KOPT-K1 (cell line): ENCODE measurements at regions not wholly inside any gene's neighbourhood (a gene's known extent, or its start where the extent isn't known, plus 50 kb on each side); places are given as distances from the start of the nearest gene placed in this dataset.

ENCODE experiments used
- H3K27ac ChIP-seq: fragments of 200-600 bp; sonication (generic); 2 replicates; pipeline ENCODE4 v1.5.1; 2016; ENCODE audit warnings: antibody characterized with exemption, mild to moderate bottlenecking, low read depth, low read length; ENCODE audit not compliant: poor library complexity, severe bottlenecking
- H3K36me3 ChIP-seq: fragments of 200-600 bp; sonication (generic); 2 replicates; pipeline ENCODE4 v1.5.1; 2017; ENCODE audit warnings: antibody characterized with exemption, mild to moderate bottlenecking, low read length, moderate library complexity; ENCODE audit not compliant: insufficient read depth
- H3K9me3 ChIP-seq: fragments of 200-600 bp; sonication (generic); 2 replicates; pipeline ENCODE4 v1.5.1; 2017; ENCODE audit warnings: antibody characterized with exemption, low read length, mild to moderate bottlenecking; ENCODE audit not compliant: insufficient read depth, poor library complexity, severe bottlenecking

DNA sequence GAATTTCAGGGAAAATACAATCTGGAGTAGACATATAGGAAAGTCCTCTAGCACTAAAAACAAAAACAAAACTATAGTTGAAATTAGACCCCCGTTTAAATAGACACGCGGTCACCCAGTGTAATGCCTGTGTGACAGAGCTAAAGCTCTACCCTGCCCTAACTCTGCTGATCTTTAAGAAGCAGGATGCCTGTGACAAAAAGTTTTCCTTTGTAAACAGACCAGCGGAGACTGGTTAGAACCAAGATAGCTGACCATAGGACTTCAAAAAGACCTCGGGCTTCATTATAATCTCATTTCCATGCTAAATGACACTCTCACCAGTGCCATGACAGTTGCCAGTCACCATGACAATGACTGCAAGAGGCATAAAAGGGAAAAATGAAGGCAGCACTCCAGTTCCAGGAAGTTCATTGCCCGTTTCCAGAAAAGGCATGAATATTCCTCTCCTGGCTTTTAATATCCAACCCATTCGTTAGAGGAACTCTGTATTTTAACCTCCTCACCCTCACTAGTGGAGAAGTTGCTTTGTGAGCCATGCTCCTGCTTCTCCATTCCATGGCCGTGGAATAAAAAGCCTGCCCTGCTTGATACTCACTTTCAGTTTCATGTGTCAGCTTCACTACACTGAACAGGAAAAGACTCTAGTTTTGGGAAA lies 157.2 kb upstream of the COPS8 start:
- Histone ChIP-seq H3K27ac (no peak overlapping the region), H3K36me3 (no peaks in the 10 kb centered on the region), H3K9me3 (no peaks in the 10 kb centered on the region)

DNA sequence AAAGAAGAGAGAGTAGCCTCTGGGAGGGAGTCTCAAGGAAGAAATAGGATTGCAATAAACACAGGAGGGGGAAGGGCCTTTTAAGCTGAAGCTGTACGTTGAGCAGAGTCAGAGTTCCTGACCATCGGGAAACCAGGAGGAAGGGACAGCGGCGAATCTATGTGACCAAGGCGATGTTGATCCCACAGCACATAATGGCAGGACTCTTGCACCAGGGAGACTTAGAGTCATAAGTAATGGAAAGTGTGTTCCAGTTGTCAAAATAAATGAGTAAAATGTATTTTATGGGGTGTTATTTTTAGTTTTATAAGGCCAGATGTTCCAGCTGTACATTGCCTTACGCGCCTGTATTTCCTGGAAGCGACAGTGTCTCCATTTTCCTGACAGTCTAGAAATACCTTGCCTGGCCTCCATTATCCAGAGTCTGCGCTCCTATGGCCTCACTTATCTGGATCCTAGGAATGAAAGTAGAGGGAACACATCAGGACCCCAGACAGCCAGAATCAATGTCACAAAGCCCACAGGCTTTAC lies 152.8 kb upstream of the COPS8 start:
- Histone ChIP-seq H3K27ac (no peak overlapping the region), H3K9me3 (no peaks in the 10 kb centered on the region), H3K36me3 (no peaks in the 10 kb centered on the region)

- Histone ChIP-seq H3K9me3 (no peaks in the 10 kb centered on the region), H3K36me3 (no peaks in the 10 kb centered on the region), H3K27ac (no peak overlapping the region)
Measured at GRCh38 chr2:236934166-236934565, 151.5 kb upstream of the COPS8 start.

GRCh38 chr2:236934656-236935055 lies 151.0 kb upstream of the COPS8 start:
- no peaks in the 10 kb centered on the region for H3K36me3 ChIP-seq
- no peaks in the 10 kb centered on the region for H3K9me3 ChIP-seq
- no peak overlapping the region for H3K27ac ChIP-seq

DNA sequence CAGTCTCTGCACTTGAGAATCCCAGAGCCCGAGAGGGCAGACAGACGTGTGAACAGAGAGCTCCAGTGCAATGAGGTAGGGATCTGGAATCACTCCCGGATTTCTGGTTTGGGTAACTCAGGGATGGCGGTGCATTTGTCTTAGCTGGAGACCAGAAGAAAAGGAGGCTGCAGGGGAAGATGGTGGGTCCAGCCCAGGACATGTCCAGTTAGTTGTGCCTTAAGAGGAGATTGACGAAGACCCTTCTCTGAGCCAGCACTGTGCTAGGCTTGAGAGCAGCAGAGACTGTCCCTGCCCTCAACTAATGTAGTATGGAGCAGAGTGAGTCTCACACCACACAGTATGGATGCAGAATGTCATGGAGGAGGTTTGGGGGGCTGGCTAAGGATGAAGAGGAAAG lies 150.6 kb upstream of the COPS8 start:
- no peaks in the 10 kb centered on the region for H3K36me3 ChIP-seq
- H3K27ac ChIP-seq = no peak overlapping the region
- no peaks in the 10 kb centered on the region for H3K9me3 ChIP-seq

- no peak overlapping the region for H3K27ac ChIP-seq
- H3K36me3 ChIP-seq = no peaks in the 10 kb centered on the region
- no peaks in the 10 kb centered on the region for H3K9me3 ChIP-seq
Measured at GRCh38 chr2:236935631-236936445, 149.9 kb upstream of the COPS8 start.

DNA sequence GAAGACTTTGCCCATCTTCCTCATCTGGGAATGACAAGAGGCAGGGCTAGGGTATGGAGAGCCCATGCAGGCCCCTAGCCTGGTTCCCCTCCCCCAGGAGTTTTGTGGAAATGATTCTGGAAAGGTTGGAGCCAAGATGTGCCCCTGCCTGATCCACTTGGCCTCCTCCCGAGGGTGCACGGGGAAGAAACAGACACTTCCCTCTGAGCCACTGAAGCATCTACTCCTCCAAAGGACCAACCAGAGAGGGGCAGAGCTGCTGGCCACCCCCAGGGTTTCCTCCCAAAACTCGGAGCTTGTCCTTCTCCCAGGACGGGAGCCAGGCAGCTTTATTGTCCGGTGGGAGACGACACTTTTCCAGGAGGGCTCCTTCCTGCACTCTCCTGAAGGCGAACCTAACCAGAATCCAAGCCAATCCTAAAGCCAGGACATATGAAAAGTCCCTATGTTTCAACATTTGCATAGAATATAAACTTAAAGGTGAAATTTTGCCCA lies 149.2 kb upstream of the COPS8 start:
- no peaks in the 10 kb centered on the region for H3K36me3 ChIP-seq

DNA sequence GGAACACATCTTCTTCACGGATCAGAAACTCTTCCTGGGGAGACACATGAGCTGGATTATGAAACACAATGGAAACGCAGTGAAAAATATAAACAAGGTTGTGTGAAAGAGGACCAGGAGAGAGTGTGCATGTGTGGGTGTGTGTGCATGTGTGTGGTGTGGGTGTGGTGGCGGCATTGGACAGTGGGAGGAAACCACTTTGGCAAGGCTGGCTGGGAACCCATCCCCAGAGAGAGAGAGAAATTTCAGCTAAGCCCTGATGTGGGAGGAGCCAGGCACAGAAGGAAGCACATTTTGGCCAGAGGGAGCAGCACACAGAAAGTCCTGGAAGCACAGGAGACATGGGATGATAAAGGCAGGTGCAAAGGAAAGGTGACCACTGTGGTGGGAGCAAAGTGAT lies 147.6 kb upstream of the COPS8 start:
- no peaks in the 10 kb centered on the region for H3K9me3 ChIP-seq
- H3K27ac ChIP-seq = no peak overlapping the region
- no peaks in the 10 kb centered on the region for H3K36me3 ChIP-seq

More for the DNA sequence above, 149.2 kb upstream of the COPS8 start:
- no peaks in the 10 kb centered on the region for H3K9me3 ChIP-seq
- H3K27ac ChIP-seq = no peak overlapping the region

DNA sequence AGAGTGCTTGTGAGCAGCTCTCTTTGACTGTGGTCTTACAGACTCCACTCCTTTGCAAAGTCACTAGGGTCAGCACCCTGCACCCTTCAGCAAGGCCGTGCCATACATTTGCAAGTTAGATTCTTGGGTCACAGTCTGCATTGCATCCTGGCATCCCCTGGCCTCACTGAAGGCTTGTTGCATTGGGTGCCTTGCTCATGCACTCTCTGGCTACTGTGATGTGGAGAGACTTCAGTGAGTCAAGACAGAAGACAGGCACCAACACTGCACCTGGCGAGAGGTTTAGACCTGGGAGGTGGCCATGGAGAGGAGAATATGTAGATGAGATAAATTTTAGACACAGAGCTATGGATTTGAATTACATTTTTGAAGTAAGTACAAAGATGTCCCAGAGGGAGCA lies 146.4 kb upstream of the COPS8 start:
- H3K9me3 ChIP-seq = no peaks in the 10 kb centered on the region
- no peaks in the 10 kb centered on the region for H3K36me3 ChIP-seq
- no peak overlapping the region for H3K27ac ChIP-seq

- Histone ChIP-seq H3K9me3 (no peaks in the 10 kb centered on the region), H3K36me3 (no peaks in the 10 kb centered on the region), H3K27ac (no peak overlapping the region)
Measured at GRCh38 chr2:236939721-236940231, 145.9 kb upstream of the COPS8 start.

GRCh38 chr2:236940497-236940896 lies 145.2 kb upstream of the COPS8 start:
- Histone ChIP-seq H3K27ac (no peak overlapping the region), H3K36me3 (no peaks in the 10 kb centered on the region), H3K9me3 (no peaks in the 10 kb centered on the region)

GRCh38 chr2:236940916-236941520 lies 144.7 kb upstream of the COPS8 start:
- H3K9me3 ChIP-seq = no peaks in the 10 kb centered on the region

GRCh38 chr2:236941551-236941950 lies 144.1 kb upstream of the COPS8 start:
- Histone ChIP-seq H3K27ac (no peak overlapping the region), H3K9me3 (no peaks in the 10 kb centered on the region), H3K36me3 (no peaks in the 10 kb centered on the region)

More at GRCh38 chr2:236940916-236941520, 144.7 kb upstream of the COPS8 start:
- Histone ChIP-seq H3K36me3 (no peaks in the 10 kb centered on the region), H3K27ac (no peak overlapping the region)

DNA sequence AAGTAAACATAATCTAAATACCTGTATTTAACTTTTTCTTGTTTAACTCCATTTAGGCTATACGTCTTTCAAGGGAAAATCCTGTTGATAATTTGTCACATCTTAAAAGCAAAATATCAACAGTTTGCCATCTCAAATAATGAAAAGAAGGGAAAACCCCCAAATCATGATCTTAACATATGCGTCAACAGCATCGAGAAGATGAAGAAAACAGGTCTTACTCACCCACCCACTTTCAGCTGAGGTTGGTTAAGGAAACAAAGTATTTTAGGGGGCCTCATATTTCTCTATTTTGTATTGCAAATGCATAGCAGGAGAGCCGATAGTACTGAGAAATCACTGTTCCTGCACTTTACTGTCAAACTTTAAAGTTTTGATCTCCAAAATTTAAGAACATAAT lies 143.1 kb upstream of the COPS8 start:
- Histone ChIP-seq H3K9me3 (no peaks in the 10 kb centered on the region), H3K27ac (no peak overlapping the region), H3K36me3 (no peaks in the 10 kb centered on the region)

DNA sequence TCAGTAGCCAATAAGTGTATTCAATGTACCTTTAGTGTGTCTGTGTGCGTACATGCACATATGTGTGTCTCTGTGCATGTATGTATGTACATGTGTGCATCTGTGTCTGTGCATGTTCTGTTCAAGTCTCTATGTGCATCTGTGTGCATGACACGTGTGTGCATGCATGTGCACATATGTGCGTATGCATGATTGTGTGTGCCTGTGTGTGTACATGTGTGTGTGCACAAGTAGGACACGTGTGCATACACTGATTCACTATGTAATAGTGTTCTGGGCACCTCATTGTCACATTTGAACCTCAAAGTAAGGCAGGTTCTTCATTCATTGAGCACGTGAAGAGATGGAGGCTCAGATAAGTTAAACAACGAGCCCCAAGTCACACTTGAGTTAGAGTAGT lies 142.6 kb upstream of the COPS8 start:
- Histone ChIP-seq H3K9me3 (no peaks in the 10 kb centered on the region), H3K36me3 (no peaks in the 10 kb centered on the region), H3K27ac (no peak overlapping the region)
